ENCODE measurements at regions not wholly inside any gene's neighbourhood (a gene's known extent, or its start where the extent isn't known, plus 50 kb on each side); places are given as distances from the start of the nearest gene placed in this dataset.
A peak's percentile ranks its signal among the peaks of the same experiment; 100 is the strongest.

- TF ChIP-seq HNF4A (CRISPR knock-in tag; IDR thresholded peaks at IDR 0.05) (no peak), CEBPZ (IDR thresholded peaks at IDR 0.05; ENCODE audit: low read length) (no peak), NR1H2 (CRISPR knock-in tag; IDR thresholded peaks at IDR 0.05; ENCODE audit: borderline replicate concordance, low read depth) (no peak), REST (IDR thresholded peaks at IDR 0.05; ENCODE audit: borderline replicate concordance in 1 of 2, low read depth in 1 of 2, low read length in 2 of 2) (no peak), ATF4 (CRISPR knock-in tag; IDR thresholded peaks at IDR 0.05) (no peak), MED8 (CRISPR knock-in tag; IDR thresholded peaks at IDR 0.05; ENCODE audit: insufficient replicate concordance) (no peak), ZNF629 (CRISPR knock-in tag; conservative IDR thresholded peaks at IDR 0.05) (no peak), GABPB1 (CRISPR knock-in tag; IDR thresholded peaks at IDR 0.05) (no peak), SALL1 (CRISPR knock-in tag; IDR thresholded peaks at IDR 0.05) (peak; percentile 21; the same call in 1 of the 2 replicates), LCORL (IDR thresholded peaks at IDR 0.05) (no peak), LCORL (CRISPR knock-in tag; IDR thresholded peaks at IDR 0.05) (no peak), SMC3 (IDR thresholded peaks at IDR 0.05; ENCODE audit: low read length) (peak; percentile 78), MAFF (IDR thresholded peaks at IDR 0.05; ENCODE audit: low read depth, low read length) (no peak), MLXIP (CRISPR knock-in tag; IDR thresholded peaks at IDR 0.05; ENCODE audit: borderline replicate concordance) (no peak), HDAC1 (CRISPR knock-in tag; IDR thresholded peaks at IDR 0.05) (no peak), ZNF720 (CRISPR knock-in tag; IDR thresholded peaks at IDR 0.05) (no peak), PITX1 (CRISPR knock-in tag; IDR thresholded peaks at IDR 0.05) (peak; percentile 27; the same call in 1 of the 2 replicates)
These were observed 70.7 kb upstream of the ABHD2 start (continued) for GRCh38 chr15:89017370-89018066.
